ENCODE measurements at regions not wholly inside any gene's neighbourhood (a gene's known extent, or its start where the extent isn't known, plus 50 kb on each side); places are given as distances from the start of the nearest gene placed in this dataset.

GRCh38 chr6:137630666-137631065 lies 136.5 kb upstream of the OLIG3 start:
- TF ChIP-seq CTCF (conservative IDR thresholded peaks at IDR 0.05 in 1 of 2, IDR thresholded peaks at IDR 0.05 in 1 of 2; ENCODE audit: low read depth in 1 of 2, low read length in 2 of 2) (no peak), EZH2 (IDR thresholded peaks at IDR 0.05; ENCODE audit: low read length, missing control alignments) (no peak)
